GM18499 (cell line): ENCODE measurements at regions not wholly inside any gene's neighbourhood (a gene's known extent, or its start where the extent isn't known, plus 50 kb on each side); places are given as distances from the start of the nearest gene placed in this dataset.

Experiments
- ATAC-seq: cut with Tn5 transposase; IDR thresholded peaks from one replicate; pipeline ENCODE4 v1.9.1; 2021; ENCODE audit warnings: moderate number of reproducible peaks; ENCODE audit not compliant: insufficient read depth, unreplicated experiment

GRCh38 chr13:84443463-84443862, 561.2 kb upstream of the SLITRK1 start:
- no peak for ATAC-seq

- ATAC-seq: no peak
Observed at GRCh38 chr13:84439108-84439507, 556.8 kb upstream of the SLITRK1 start.

DNA sequence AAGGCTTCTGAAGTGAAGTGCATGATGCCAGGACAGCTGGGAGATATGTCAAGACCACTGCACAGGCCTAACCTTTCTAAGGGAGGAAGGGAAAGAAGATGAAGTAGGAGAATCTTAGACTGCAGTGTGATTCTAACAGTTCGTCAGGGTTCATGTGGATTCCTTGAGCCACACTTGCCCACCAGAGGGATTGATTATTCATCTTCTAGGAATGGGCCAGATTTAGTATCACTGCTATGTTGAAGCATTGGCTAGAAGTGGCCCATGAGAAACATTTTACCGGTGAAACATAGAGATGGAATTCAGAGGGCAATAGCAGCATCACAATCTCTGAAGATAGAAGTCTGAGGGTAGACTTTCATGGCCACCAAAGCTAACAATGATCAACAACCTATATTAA, 550.8 kb upstream of the SLITRK1 start:
- no peak for ATAC-seq

GRCh38 chr13:84431646-84432045, 549.4 kb upstream of the SLITRK1 start:
- no peak for ATAC-seq

DNA sequence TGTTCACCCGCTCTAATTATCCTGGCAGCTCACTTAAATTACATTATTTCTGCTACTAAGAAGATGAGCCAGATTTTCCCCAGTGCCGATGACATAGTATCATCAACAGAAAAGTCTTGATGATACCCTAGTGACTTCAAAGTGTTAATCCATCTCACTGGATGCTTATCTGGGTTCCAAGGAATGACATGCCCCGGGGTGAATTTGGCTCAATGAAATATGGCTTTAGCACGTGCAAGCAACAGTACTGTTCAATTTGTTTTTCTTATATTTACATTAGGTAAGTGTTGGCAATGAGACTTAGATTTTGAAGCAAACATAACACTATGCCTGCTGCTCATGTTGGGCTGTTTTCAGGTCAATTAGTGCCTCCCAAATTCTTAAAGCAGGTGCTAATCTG, 548.2 kb upstream of the SLITRK1 start:
- no peak for ATAC-seq

GRCh38 chr13:84430015-84430414, 547.7 kb upstream of the SLITRK1 start:
- no peak for ATAC-seq

GRCh38 chr13:84418041-84418440, 535.8 kb upstream of the SLITRK1 start:
- ATAC-seq: no peak

DNA sequence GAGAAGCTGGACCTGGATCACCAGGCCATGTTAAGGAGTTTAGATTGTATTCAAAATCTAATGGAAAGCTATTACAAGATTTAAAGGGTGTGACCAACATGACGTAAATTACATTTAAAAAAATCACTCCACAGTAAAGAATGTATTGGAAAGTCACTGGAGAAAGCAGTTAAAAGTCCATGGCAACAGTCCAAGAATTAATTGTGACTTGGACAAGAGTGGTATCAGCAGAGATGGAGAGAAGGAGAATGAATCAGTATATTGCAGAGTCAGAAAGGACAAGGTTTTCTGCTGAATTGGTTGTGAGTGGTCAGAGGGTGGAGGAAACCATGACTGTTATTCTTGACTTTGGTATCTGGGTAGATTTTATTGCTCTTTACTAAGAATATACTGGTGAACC, 535.1 kb upstream of the SLITRK1 start:
- ATAC-seq: no peak

GRCh38 chr13:84413016-84413415, 530.7 kb upstream of the SLITRK1 start:
- no peak for ATAC-seq

- ATAC-seq: no peak
Observed at GRCh38 chr13:84405286-84405685, 523.0 kb upstream of the SLITRK1 start.

DNA sequence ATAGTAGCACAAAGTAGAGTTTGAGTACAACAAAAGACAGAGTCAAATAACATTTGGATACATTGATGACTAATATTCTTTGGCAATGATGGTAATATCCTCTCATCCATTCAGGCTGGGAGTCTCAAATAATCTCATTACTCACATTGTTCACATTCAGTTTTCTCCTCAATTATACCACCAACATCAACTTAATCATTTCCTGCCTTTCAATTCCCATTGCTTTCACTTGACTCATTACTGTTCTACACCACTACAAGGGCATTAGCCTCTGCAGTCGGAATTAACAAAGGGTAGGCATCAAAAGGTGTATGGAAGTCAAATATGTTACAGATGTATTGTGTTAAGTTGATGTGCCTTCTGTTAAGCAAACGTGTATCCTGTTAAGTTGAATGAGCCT, 518.4 kb upstream of the SLITRK1 start:
- no peak for ATAC-seq

GRCh38 chr13:84399320-84400085, 517.2 kb upstream of the SLITRK1 start:
- ATAC-seq: no peak

DNA sequence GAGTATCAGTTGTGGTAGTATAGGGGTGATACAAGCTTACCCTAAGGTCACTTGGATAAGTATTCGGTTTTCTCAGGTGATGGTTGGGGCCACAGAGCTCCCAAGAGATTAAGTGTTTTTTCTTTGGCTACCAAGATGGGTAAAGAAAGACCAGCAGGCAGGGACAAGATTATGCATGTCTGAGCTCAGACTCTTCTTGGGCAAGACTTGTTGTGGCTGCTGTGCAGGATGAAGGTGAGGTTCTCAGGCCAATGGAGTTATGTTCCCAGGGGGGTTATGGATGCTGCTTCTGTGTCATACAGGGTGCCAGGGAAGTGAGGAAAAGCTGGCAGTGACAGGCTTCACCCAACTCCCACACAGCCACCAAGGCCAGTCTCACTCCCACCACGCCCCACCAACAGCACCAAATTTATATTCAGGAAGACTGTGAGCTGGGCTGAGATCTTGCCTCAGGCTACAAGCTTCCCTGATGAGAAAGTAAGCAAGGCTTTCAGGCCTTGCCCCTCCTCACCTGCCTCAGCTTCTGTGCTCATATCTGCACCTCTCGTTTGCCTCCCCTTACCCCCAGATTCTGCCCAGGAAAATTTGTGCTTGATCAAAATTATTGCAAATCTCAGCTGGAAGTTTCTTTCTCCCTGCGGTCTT, 511.8 kb upstream of the SLITRK1 start:
- ATAC-seq: no peak

DNA sequence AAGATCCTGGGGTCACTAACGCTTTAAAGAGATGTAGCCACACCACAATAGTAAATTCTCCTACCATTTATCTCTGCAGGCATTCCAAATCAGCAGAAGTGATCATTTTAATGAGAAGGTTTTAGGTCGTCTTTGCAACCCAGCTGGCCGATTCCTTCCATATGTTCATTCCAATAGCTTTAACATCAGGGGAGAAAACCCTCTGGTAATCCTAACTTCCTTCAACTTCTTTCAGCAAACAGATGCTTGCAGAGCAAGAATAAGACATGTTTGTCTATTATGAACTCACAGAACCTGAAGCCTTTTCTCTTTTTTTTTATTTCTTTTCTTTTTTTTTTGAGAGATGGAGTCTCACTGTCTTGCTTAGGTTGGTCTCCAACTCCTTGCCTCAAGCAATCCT, 498.6 kb upstream of the SLITRK1 start:
- ATAC-seq: no peak

DNA sequence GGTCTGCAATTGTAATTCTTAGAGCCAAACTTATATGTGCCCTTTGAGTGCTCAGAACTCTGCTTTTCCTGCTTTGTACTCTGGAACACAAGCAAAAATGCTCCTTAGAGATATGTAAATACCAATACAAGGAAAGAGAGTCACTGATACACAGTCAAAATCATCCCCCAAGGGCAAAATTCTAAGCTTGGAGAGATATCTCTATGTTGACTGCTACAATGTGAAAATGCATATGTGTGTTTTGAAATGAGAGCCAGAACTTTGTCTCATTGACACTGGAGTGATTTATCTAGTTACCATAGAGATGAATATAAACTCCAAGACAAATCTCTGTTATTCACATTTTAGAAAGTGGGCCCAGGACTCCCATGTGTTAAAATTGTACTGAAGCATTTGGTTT, 494.8 kb upstream of the SLITRK1 start:
- ATAC-seq: no peak

- no peak for ATAC-seq
Observed at GRCh38 chr13:84366506-84366905, 484.2 kb upstream of the SLITRK1 start.

DNA sequence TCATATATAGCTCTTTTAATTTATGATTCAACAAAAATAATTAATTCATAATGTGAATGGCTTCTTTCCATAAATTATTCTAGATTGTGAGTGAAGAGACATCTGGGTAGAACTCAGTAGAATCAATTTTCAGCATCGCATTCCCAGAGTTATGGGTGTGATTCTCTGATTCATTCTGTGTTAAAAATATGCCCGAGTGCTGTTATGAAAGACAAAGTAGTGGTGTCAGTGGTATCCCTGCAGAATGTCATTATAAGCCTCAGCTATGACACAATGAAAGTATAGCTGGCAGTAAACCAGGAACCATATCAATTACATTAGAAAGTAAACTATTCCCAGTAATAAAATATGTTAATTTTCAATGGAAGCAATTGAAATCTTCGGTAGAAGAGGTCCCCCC, 480.5 kb upstream of the SLITRK1 start:
- ATAC-seq: no peak

DNA sequence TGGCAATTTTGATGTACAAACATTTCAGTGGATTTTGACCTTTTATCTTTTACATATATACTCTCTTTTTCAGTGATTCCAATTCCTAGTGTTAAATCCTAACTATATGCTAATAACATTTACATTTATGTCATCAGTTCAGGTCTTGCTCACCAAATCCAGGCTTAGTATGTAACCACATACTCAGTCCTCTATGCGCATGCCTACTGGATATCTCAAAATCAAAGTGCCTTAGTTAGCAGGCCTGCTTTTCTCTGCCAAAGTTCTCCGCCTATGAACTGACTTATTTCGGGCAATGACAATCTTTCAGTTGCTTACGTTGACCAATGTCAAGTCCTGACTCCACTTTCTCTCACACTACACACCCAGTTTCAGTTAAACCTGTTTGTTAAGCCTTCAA, 478.5 kb upstream of the SLITRK1 start:
- ATAC-seq: no peak

DNA sequence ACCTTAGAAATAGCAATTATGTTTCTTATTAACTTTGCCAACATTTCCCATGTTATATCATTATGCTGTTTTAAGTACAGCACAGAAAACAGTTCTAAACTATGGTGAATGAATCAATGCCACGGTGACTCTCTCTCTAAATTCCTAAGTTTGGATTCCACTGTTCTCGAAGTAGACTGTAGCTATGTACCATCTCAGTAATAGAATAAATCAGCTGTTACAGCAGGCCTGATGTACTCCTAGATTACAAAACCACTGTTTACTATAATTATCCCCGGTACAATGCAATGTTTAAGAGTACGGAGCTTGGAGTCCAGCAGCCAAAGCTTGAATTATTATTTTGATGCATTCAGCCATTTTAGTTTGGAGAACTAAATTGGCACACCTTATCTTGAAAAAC, 476.3 kb upstream of the SLITRK1 start:
- no peak for ATAC-seq

GRCh38 chr13:84352946-84353345, 470.7 kb upstream of the SLITRK1 start:
- no peak for ATAC-seq

GRCh38 chr13:84339456-84339855, 457.2 kb upstream of the SLITRK1 start:
- no peak for ATAC-seq

GRCh38 chr13:84332346-84332745, 450.1 kb upstream of the SLITRK1 start:
- ATAC-seq: no peak
